ENCODE measurements at regions not wholly inside any gene's neighbourhood (a gene's known extent, or its start where the extent isn't known, plus 50 kb on each side); places are given as distances from the start of the nearest gene placed in this dataset.

GRCh38 chr22:48071828-48072227 lies 1309.4 kb downstream of the TBC1D22A start:
- H3K27ac ChIP-seq = no peak overlapping the region
- H3K36me3 ChIP-seq (replicated peaks in 1 of 2) = no peaks in the 10 kb centered on the region
- 45 to 51% (median 48%) methylated on average over 7 of the region's 7 CpGs for WGBS, 4 donors
- no peak for DNase-seq
- intact Hi-C loops (cut with DNase I) = no loop called here
- no peaks in the 10 kb centered on the region for H3K9me3 ChIP-seq (replicated peaks in 1 of 3)
- TF ChIP-seq, protein P1, sequence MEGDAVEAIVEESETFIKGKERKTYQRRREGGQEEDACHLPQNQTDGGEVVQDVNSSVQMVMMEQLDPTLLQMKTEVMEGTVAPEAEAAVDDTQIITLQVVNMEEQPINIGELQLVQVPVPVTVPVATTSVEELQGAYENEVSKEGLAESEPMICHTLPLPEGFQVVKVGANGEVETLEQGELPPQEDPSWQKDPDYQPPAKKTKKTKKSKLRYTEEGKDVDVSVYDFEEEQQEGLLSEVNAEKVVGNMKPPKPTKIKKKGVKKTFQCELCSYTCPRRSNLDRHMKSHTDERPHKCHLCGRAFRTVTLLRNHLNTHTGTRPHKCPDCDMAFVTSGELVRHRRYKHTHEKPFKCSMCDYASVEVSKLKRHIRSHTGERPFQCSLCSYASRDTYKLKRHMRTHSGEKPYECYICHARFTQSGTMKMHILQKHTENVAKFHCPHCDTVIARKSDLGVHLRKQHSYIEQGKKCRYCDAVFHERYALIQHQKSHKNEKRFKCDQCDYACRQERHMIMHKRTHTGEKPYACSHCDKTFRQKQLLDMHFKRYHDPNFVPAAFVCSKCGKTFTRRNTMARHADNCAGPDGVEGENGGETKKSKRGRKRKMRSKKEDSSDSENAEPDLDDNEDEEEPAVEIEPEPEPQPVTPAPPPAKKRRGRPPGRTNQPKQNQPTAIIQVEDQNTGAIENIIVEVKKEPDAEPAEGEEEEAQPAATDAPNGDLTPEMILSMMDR (IDR thresholded peaks at IDR 0.05) = no peak
- TF ChIP-seq POLR2A (IDR thresholded peaks at IDR 0.05) = no peak
- no peaks in the 10 kb centered on the region for H3K27me3 ChIP-seq
- H3K4me1 ChIP-seq (replicated peaks in 1 of 2) = no peaks in the 10 kb centered on the region
- H3K4me3 ChIP-seq = no peak overlapping the region

DNA sequence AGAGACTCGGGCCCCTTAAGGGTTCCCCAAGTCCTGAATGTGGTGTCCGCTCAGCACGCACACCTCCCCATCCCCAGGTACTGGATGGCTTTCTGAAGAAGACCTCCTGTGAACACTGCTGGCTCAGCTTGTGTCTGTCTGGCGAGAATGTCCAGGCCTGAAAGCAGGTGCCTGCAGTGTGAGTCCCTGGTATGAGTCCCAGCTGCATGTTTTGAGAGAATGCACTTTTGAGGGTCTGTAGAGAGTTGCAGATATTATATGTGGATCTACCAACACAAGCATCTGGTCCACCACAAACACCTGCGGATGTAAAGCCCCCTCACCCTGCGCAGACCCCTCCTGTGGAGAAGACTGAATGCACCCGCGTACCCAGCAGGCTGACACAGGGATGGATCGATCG lies 1308.9 kb downstream of the TBC1D22A start:
- 82 to 92% (median 85%) methylated on average over 7 to 10 of the region's 10 CpGs for whole genome bisulfite sequencing, 4 donors
- Histone ChIP-seq H3K27me3 (no peaks in the 10 kb centered on the region), H3K9me3 (replicated peaks in 1 of 3) (no peaks in the 10 kb centered on the region), H3K27ac (no peak overlapping the region), H3K36me3 (replicated peaks in 1 of 2) (no peaks in the 10 kb centered on the region), H3K4me1 (replicated peaks in 1 of 2) (no peaks in the 10 kb centered on the region), H3K4me3 (no peak overlapping the region)
- DNase-seq = no peak
- no peak for TF ChIP-seq POLR2A (IDR thresholded peaks at IDR 0.05)
- TF ChIP-seq, protein P1 (IDR thresholded peaks at IDR 0.05) = no peak
- intact Hi-C loops (cut with DNase I) = no loop called here

GRCh38 chr22:48070760-48071159 lies 1308.3 kb downstream of the TBC1D22A start:
- 82 to 92% (median 90%) methylated on average over 4 of the region's 4 CpGs for WGBS, 4 donors
- intact Hi-C loops (cut with DNase I) = no loop called here

GRCh38 chr22:48070083-48070482 lies 1307.6 kb downstream of the TBC1D22A start:
- WGBS, 4 donors = 83 to 96% (median 91%) methylated on average over 9 of the region's 9 CpGs
- no peak overlapping the region for H3K4me3 ChIP-seq
- TF ChIP-seq, protein P1 (IDR thresholded peaks at IDR 0.05) = no peak
- TF ChIP-seq POLR2A (IDR thresholded peaks at IDR 0.05) = no peak
- no peak for DNase-seq
- H3K9me3 ChIP-seq (replicated peaks in 1 of 3) = no peaks in the 10 kb centered on the region
- no peaks in the 10 kb centered on the region for H3K27me3 ChIP-seq
- intact Hi-C loops (cut with DNase I) = no loop called here
- H3K27ac ChIP-seq = no peak overlapping the region
- no peaks in the 10 kb centered on the region for H3K36me3 ChIP-seq (replicated peaks in 1 of 2)
- no peaks in the 10 kb centered on the region for H3K4me1 ChIP-seq (replicated peaks in 1 of 2)

More at GRCh38 chr22:48070760-48071159, 1308.3 kb downstream of the TBC1D22A start:
- no peaks in the 10 kb centered on the region for H3K36me3 ChIP-seq (replicated peaks in 1 of 2)
- TF ChIP-seq, protein P1 (IDR thresholded peaks at IDR 0.05) = no peak
- no peak for TF ChIP-seq POLR2A (IDR thresholded peaks at IDR 0.05)
- H3K4me3 ChIP-seq = no peak overlapping the region
- DNase-seq = no peak
- H3K27me3 ChIP-seq = no peaks in the 10 kb centered on the region
- H3K4me1 ChIP-seq (replicated peaks in 1 of 2) = no peaks in the 10 kb centered on the region
- H3K9me3 ChIP-seq (replicated peaks in 1 of 3) = no peaks in the 10 kb centered on the region
- no peak overlapping the region for H3K27ac ChIP-seq

Measured in adrenal gland (tissue), 9 donors.